ENCODE measurements at regions not wholly inside any gene's neighbourhood (a gene's known extent, or its start where the extent isn't known, plus 50 kb on each side); places are given as distances from the start of the nearest gene placed in this dataset.

DNA sequence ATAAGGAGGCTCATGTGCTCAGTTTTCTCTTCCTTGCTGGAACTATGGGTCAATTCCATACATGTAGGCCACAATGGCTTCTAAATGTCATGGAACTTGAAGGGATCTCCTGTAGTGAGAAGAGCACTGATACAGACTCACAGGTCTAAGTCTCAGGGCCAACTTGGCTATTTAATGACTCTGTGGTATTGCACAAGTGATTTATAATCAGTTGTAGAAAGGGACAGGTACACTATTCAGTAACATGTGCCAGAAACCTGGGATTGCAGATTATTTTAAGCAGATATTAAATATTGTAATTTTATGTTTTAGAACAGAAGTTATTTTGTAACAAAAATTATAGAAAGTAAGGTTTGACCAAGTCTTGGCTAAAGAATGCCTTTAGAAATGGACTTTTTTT lies 241.5 kb upstream of the PIK3R1 start:
- Histone ChIP-seq H3K4me2 (no peak overlapping the region), H2AFZ (no peak overlapping the region), H3K27me3 (ENCODE audit: insufficient read depth, low read depth) (no peaks in the 10 kb centered on the region), H3K27ac (no peak overlapping the region), H3K9me2 (ENCODE audit: insufficient read depth) (no peaks in the 10 kb centered on the region), H3K4me1 (replicated peaks; ENCODE audit: insufficient read depth) (no peaks in the 10 kb centered on the region), H3F3A (ENCODE audit: insufficient read depth, low read depth) (no peaks in the 10 kb centered on the region), H3K36me3 (ENCODE audit: low read depth) (no peaks in the 10 kb centered on the region), H3K9me3 (ENCODE audit: insufficient read depth, low read depth) (no peaks in the 10 kb centered on the region), H4K20me1 (ENCODE audit: insufficient read depth) (no peaks in the 10 kb centered on the region), H3K4me3 (no peak overlapping the region), H3K79me2 (ENCODE audit: low read depth) (no peaks in the 10 kb centered on the region)
- no peak for DNase-seq
- no TSS peak for BruUV-seq (replicated peaks)
- intact Hi-C loops (cut with micrococcal nuclease; ENCODE audit: unreplicated experiment): no loop called here
- POLR2A ChIA-PET (ENCODE audit: unreplicated experiment): no interaction called here
- CTCF ChIA-PET: no interaction called here
- no peak for TF ChIP-seq EZH2 (IDR thresholded peaks at IDR 0.05; ENCODE audit: low read depth)
- TF ChIP-seq, protein P1, sequence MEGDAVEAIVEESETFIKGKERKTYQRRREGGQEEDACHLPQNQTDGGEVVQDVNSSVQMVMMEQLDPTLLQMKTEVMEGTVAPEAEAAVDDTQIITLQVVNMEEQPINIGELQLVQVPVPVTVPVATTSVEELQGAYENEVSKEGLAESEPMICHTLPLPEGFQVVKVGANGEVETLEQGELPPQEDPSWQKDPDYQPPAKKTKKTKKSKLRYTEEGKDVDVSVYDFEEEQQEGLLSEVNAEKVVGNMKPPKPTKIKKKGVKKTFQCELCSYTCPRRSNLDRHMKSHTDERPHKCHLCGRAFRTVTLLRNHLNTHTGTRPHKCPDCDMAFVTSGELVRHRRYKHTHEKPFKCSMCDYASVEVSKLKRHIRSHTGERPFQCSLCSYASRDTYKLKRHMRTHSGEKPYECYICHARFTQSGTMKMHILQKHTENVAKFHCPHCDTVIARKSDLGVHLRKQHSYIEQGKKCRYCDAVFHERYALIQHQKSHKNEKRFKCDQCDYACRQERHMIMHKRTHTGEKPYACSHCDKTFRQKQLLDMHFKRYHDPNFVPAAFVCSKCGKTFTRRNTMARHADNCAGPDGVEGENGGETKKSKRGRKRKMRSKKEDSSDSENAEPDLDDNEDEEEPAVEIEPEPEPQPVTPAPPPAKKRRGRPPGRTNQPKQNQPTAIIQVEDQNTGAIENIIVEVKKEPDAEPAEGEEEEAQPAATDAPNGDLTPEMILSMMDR (conservative IDR thresholded peaks at IDR 0.05): no peak

- H3K36me3 ChIP-seq (ENCODE audit: low read depth): no peaks in the 10 kb centered on the region
- no peaks in the 10 kb centered on the region for H3K27me3 ChIP-seq (ENCODE audit: insufficient read depth, low read depth)
- H3K79me2 ChIP-seq (ENCODE audit: low read depth): no peaks in the 10 kb centered on the region
- H3K9me3 ChIP-seq (ENCODE audit: insufficient read depth, low read depth): no peaks in the 10 kb centered on the region
- TF ChIP-seq, protein P1 (conservative IDR thresholded peaks at IDR 0.05): no peak
- no peak for TF ChIP-seq EZH2 (IDR thresholded peaks at IDR 0.05; ENCODE audit: low read depth)
- no peaks in the 10 kb centered on the region for H3K4me1 ChIP-seq (replicated peaks; ENCODE audit: insufficient read depth)
- DNase-seq: no peak
- BruUV-seq (replicated peaks): no TSS peak
- intact Hi-C loops (cut with micrococcal nuclease; ENCODE audit: unreplicated experiment): no loop called here
- ChIA-PET CTCF (no interaction called here), POLR2A (ENCODE audit: unreplicated experiment) (no interaction called here)
- H3K9me2 ChIP-seq (ENCODE audit: insufficient read depth): no peaks in the 10 kb centered on the region
- H3K27ac ChIP-seq: no peak overlapping the region
- no peaks in the 10 kb centered on the region for H3F3A ChIP-seq (ENCODE audit: insufficient read depth, low read depth)
- H3K4me3 ChIP-seq: no peak overlapping the region
- H2AFZ ChIP-seq: no peak overlapping the region
- no peak overlapping the region for H3K4me2 ChIP-seq
- H4K20me1 ChIP-seq (ENCODE audit: insufficient read depth): no peaks in the 10 kb centered on the region
Observed at GRCh38 chr5:67971971-67972821, 243.4 kb upstream of the PIK3R1 start.

DNA sequence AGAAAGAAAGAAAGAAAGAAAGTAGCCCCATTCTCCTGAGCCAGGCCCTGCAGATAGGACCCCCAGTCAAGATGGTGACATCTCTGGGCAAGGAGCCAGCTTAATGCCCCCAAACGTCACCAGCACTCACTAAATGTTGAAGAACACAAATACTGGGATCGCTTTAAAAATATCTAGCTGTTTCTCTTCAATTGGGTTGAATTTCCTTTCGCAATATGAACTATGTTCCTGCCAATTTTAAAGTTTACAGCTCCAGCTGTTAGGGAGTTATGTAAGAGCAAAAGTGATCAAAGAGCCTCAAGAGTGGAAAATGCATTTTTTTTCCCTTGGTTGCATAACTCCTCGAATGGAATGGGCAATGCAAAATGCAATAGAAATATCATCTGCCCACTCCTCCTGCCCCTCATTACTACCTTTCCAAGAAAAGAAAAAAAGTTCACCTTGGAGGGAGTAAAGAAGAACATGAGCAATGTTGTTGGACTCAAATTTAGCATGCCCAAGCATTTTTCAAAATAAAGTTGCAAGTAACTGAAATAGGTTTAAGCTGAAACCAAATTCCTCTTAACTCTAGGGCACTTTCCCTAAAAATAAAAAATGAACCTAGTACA lies 244.2 kb upstream of the PIK3R1 start:
- TF ChIP-seq EZH2 (IDR thresholded peaks at IDR 0.05; ENCODE audit: low read depth): no peak
- TF ChIP-seq, protein P1 (conservative IDR thresholded peaks at IDR 0.05): no peak
- Histone ChIP-seq H3K36me3 (ENCODE audit: low read depth) (no peaks in the 10 kb centered on the region), H3K27ac (no peak overlapping the region), H3K4me3 (no peak overlapping the region), H2AFZ (no peak overlapping the region), H3F3A (ENCODE audit: insufficient read depth, low read depth) (no peaks in the 10 kb centered on the region), H3K9me2 (ENCODE audit: insufficient read depth) (no peaks in the 10 kb centered on the region), H3K4me2 (no peak overlapping the region), H3K79me2 (ENCODE audit: low read depth) (no peaks in the 10 kb centered on the region), H3K4me1 (replicated peaks; ENCODE audit: insufficient read depth) (no peaks in the 10 kb centered on the region), H4K20me1 (ENCODE audit: insufficient read depth) (no peaks in the 10 kb centered on the region), H3K27me3 (ENCODE audit: insufficient read depth, low read depth) (no peaks in the 10 kb centered on the region), H3K9me3 (ENCODE audit: insufficient read depth, low read depth) (no peaks in the 10 kb centered on the region)
- ChIA-PET POLR2A (ENCODE audit: unreplicated experiment) (no interaction called here), CTCF (no interaction called here)
- no TSS peak for BruUV-seq (replicated peaks)
- DNase-seq: no peak
- intact Hi-C loops (cut with micrococcal nuclease; ENCODE audit: unreplicated experiment): no loop called here
